ENCODE measurements at regions not wholly inside any gene's neighbourhood (a gene's known extent, or its start where the extent isn't known, plus 50 kb on each side); places are given as distances from the start of the nearest gene placed in this dataset.

GRCh38 chr7:117973975-117974374 lies 100.7 kb upstream of the CTTNBP2 start:
- DNase-seq (ENCODE audit: low read depth): no peak

GRCh38 chr7:117974891-117975290 lies 101.7 kb upstream of the CTTNBP2 start:
- DNase-seq (ENCODE audit: low read depth): no peak

GRCh38 chr7:117975476-117975875 lies 102.2 kb upstream of the CTTNBP2 start:
- no peak for DNase-seq (ENCODE audit: low read depth)

GRCh38 chr7:117979954-117980497 lies 106.8 kb upstream of the CTTNBP2 start:
- DNase-seq (ENCODE audit: low read depth): no peak

GRCh38 chr7:117982071-117983055 lies 109.1 kb upstream of the CTTNBP2 start:
- no peak for DNase-seq (ENCODE audit: low read depth)

GRCh38 chr7:117986645-117987269 lies 113.5 kb upstream of the CTTNBP2 start:
- no peak for DNase-seq (ENCODE audit: low read depth)

- no peak for DNase-seq (ENCODE audit: low read depth)
Measured at GRCh38 chr7:117990834-117991233, 117.6 kb upstream of the CTTNBP2 start.

- no peak for DNase-seq (ENCODE audit: low read depth)
Measured at GRCh38 chr7:117992635-117993376, 119.6 kb upstream of the CTTNBP2 start.

GRCh38 chr7:117993377-117994003 lies 120.2 kb upstream of the CTTNBP2 start:
- DNase-seq (ENCODE audit: low read depth): no peak

GRCh38 chr7:117995850-117996650 lies 122.8 kb upstream of the CTTNBP2 start:
- no peak for DNase-seq (ENCODE audit: low read depth)

GRCh38 chr7:117997862-117998825 lies 124.9 kb upstream of the CTTNBP2 start:
- no peak for DNase-seq (ENCODE audit: low read depth)

GRCh38 chr7:118000480-118001202 lies 127.4 kb upstream of the CTTNBP2 start:
- DNase-seq (ENCODE audit: low read depth): no peak

- no peak for DNase-seq (ENCODE audit: low read depth)
Measured at GRCh38 chr7:118003476-118003875, 130.2 kb upstream of the CTTNBP2 start.

- DNase-seq (ENCODE audit: low read depth): no peak
Measured at GRCh38 chr7:118005026-118005425, 131.8 kb upstream of the CTTNBP2 start.

- no peak for DNase-seq (ENCODE audit: low read depth)
Measured at GRCh38 chr7:118006979-118007378, 133.7 kb upstream of the CTTNBP2 start.

- DNase-seq (ENCODE audit: low read depth): no peak
Measured at GRCh38 chr7:118009419-118009818, 136.2 kb upstream of the CTTNBP2 start.

- DNase-seq (ENCODE audit: low read depth): no peak
Measured at GRCh38 chr7:118011652-118012051, 138.4 kb upstream of the CTTNBP2 start.

- DNase-seq (ENCODE audit: low read depth): no peak
Measured at GRCh38 chr7:118013252-118014010, 140.2 kb upstream of the CTTNBP2 start.

Measured in stimulated activated CD8-positive, alpha-beta memory T cell treated with anti-CD3 and anti-CD28 coated beads, Interleukin-7, amount 100 ng/mL, for 24 hours (primary cell).